IMR-90 (cell line): ENCODE measurements at regions not wholly inside any gene's neighbourhood (a gene's known extent, or its start where the extent isn't known, plus 50 kb on each side); places are given as distances from the start of the nearest gene placed in this dataset.

Source experiments
- ATAC-seq: fragments of 200-7000 bp; cut with Tn5 transposase; 2 replicates; pipeline ENCODE4 v1.9.1; 2020; ENCODE audit warnings: low read depth, mild to moderate bottlenecking, moderate library complexity
- BruUV-seq: library from RNA; stranded (reverse); fragments of 400-500 nt; replicated peaks from 2 replicates; lab custom pipeline; 2021; lab: Mats Ljungman, UMichigan
- CTCF ChIA-PET: fragments of 300-600 bp; formaldehyde crosslinking; extraction: SDS; loops from one replicate; lab custom pipeline; 2021; ENCODE audit warnings: antibody characterized with exemption; lab: Yijun Ruan, JAX
- POLR2A ChIA-PET: fragments of 300-600 bp; sonication (Branson Sonifier 250); formaldehyde crosslinking; loops from one replicate; lab custom pipeline; 2022; ENCODE audit warnings: antibody characterized with exemption; ENCODE audit not compliant: unreplicated experiment; lab: Charles Lee
- DNase-seq: peaks from one replicate; pipeline ENCODE4 v3.0.0; 2013
- H2AFZ ChIP-seq: replicated peaks from 2 replicates; pipeline ENCODE3; 2013; ENCODE audit warnings: low read length, mild to moderate bottlenecking; ENCODE audit not compliant: poor library complexity
- H2AK5ac ChIP-seq: 2 replicates; pipeline ENCODE4 v1.6.1; 2013; ENCODE audit warnings: low read depth, low read length, inconsistent platforms
- H2AK9ac ChIP-seq: replicated peaks from 2 replicates; pipeline ENCODE3; 2013; ENCODE audit warnings: mild to moderate bottlenecking, low read depth, low read length, moderate library complexity; ENCODE audit not compliant: poor library complexity
- H2BK120ac ChIP-seq: 2 replicates; pipeline ENCODE4 v1.6.1; 2013; ENCODE audit warnings: low read depth, low read length, inconsistent platforms
- H2BK15ac ChIP-seq: 3 replicates; pipeline ENCODE4 v1.6.1; 2013; ENCODE audit warnings: low read depth, low read length, inconsistent platforms
- H2BK20ac ChIP-seq: 2 replicates; pipeline ENCODE4 v1.6.1; 2013; ENCODE audit warnings: low read depth, mild to moderate bottlenecking, inconsistent platforms, low read length, moderate library complexity
- H2BK5ac ChIP-seq: 2 replicates; pipeline ENCODE4 v1.6.1; 2013; ENCODE audit warnings: mild to moderate bottlenecking, low read depth, low read length, inconsistent platforms; ENCODE audit not compliant: poor library complexity, severe bottlenecking
- H3K14ac ChIP-seq: replicated peaks from 2 replicates; pipeline ENCODE4 v1.6.1; 2013; ENCODE audit warnings: low read depth, low read length, inconsistent platforms
- H3K18ac ChIP-seq: 2 replicates; pipeline ENCODE4 v1.6.1; 2013; ENCODE audit warnings: low read depth, low read length, control low read depth
- H3K23ac ChIP-seq: 2 replicates; pipeline ENCODE4 v1.6.1; 2013; ENCODE audit warnings: low read depth, low read length, inconsistent platforms
- H3K27ac ChIP-seq: 2 replicates; pipeline ENCODE4 v1.5.1; 2013; ENCODE audit warnings: mild to moderate bottlenecking, control low read depth, low read length; ENCODE audit not compliant: insufficient read depth
- H3K27me3 ChIP-seq: 2 replicates; pipeline ENCODE4 v1.6.1; 2013; ENCODE audit warnings: low read length; ENCODE audit not compliant: control insufficient read depth, insufficient read depth
- H3K36me3 ChIP-seq: 2 replicates; pipeline ENCODE4 v1.6.1; 2013; ENCODE audit warnings: low read length, mixed read lengths; ENCODE audit not compliant: control insufficient read depth, insufficient read depth
- H3K4ac ChIP-seq: 2 replicates; pipeline ENCODE4 v1.6.1; 2013; ENCODE audit warnings: low read depth, low read length, inconsistent platforms
- H3K4me1 ChIP-seq: 2 replicates; pipeline ENCODE4 v1.6.1; 2013; ENCODE audit warnings: low read length, mixed read lengths; ENCODE audit not compliant: control insufficient read depth, insufficient read depth
- H3K4me2 ChIP-seq: 2 replicates; pipeline ENCODE4 v1.6.1; 2013; ENCODE audit warnings: low read depth, mild to moderate bottlenecking, control low read depth, low read length, moderate library complexity
- H3K4me3 ChIP-seq: 2 replicates; pipeline ENCODE4 v1.5.1; 2013; ENCODE audit warnings: low read depth, mild to moderate bottlenecking, control low read depth, low read length, moderate library complexity; ENCODE audit not compliant: insufficient read depth
- H3K56ac ChIP-seq: 2 replicates; pipeline ENCODE4 v1.6.1; 2013; ENCODE audit warnings: low read length, inconsistent platforms; ENCODE audit not compliant: insufficient read depth; ENCODE audit errors: extremely low read depth
- H3K79me1 ChIP-seq, 2 experiments: 2 replicates each; pipeline ENCODE4 v1.6.1; 2013; ENCODE audit warnings: low read length in 2 of 2, inconsistent platforms in 1 of 2, low read depth in 1 of 2
- H3K9ac ChIP-seq: 2 replicates; pipeline ENCODE4 v1.6.1; 2013; ENCODE audit warnings: low read depth, low read length, control low read depth
- H3K9me1 ChIP-seq: 2 replicates; pipeline ENCODE4 v1.6.1; 2013; ENCODE audit warnings: low read length, inconsistent platforms; ENCODE audit not compliant: insufficient read depth
- H3K9me3 ChIP-seq: 2 replicates; pipeline ENCODE4 v1.6.1; 2013; ENCODE audit warnings: low read length; ENCODE audit not compliant: control insufficient read depth, insufficient read depth
- H4K20me1 ChIP-seq: 2 replicates; pipeline ENCODE4 v1.6.1; 2013; ENCODE audit warnings: low read length, inconsistent platforms; ENCODE audit not compliant: insufficient read depth
- H4K5ac ChIP-seq: 2 replicates; pipeline ENCODE4 v1.6.1; 2013; ENCODE audit warnings: mild to moderate bottlenecking, low read depth, low read length, control low read depth
- H4K8ac ChIP-seq, 2 experiments: 2 replicates each; pipeline ENCODE4 v1.6.1; 2013; ENCODE audit warnings: low read depth in 2 of 2, low read length in 2 of 2, control low read depth in 1 of 2, inconsistent platforms in 1 of 2
- H4K91ac ChIP-seq: 2 replicates; pipeline ENCODE4 v1.6.1; 2013; ENCODE audit warnings: low read depth, low read length, inconsistent platforms; ENCODE audit not compliant: insufficient read depth
- BHLHE40 ChIP-seq: fragments of 150-350 bp; IDR thresholded peaks from 2 replicates; pipeline ENCODE4 v1.6.1; 2016; ENCODE audit warnings: mild to moderate bottlenecking, low read depth, low read length
- CHD1 ChIP-seq: IDR thresholded peaks from 2 replicates; pipeline ENCODE4 v1.6.1; 2012; ENCODE audit warnings: low read depth, low read length, improper control_type of control experiment
- CTCF ChIP-seq: conservative IDR thresholded peaks from 2 replicates; pipeline ENCODE4 v1.5.1; 2012; ENCODE audit warnings: mild to moderate bottlenecking, low read depth, low read length, improper control_type of control experiment
- FOS ChIP-seq: fragments of 150-350 bp; IDR thresholded peaks from 2 replicates; pipeline ENCODE4 v1.6.1; 2016; ENCODE audit warnings: low read depth, low read length
- MAFK ChIP-seq: IDR thresholded peaks from 2 replicates; pipeline ENCODE4 v1.6.1; 2012; ENCODE audit warnings: low read depth, low read length, improper control_type of control experiment
- MAZ ChIP-seq: IDR thresholded peaks from 2 replicates; pipeline ENCODE4 v1.6.1; 2012; ENCODE audit warnings: low read depth, mild to moderate bottlenecking, low read length, improper control_type of control experiment, moderate library complexity, borderline replicate concordance
- MXI1 ChIP-seq: IDR thresholded peaks from 2 replicates; pipeline ENCODE4 v1.6.1; 2012; ENCODE audit warnings: low read depth, mild to moderate bottlenecking, low read length, moderate library complexity, borderline replicate concordance
- NFE2L2 ChIP-seq: fragments of 150-350 bp; IDR thresholded peaks from 2 replicates; pipeline ENCODE4 v1.6.1; 2016; ENCODE audit warnings: low read depth, mild to moderate bottlenecking, low read length
- POLR2A ChIP-seq: IDR thresholded peaks from 2 replicates; pipeline ENCODE4 v1.6.1; 2012; ENCODE audit warnings: mild to moderate bottlenecking, low read depth, low read length
- RAD21 ChIP-seq: IDR thresholded peaks from 2 replicates; pipeline ENCODE4 v1.6.1; 2012; ENCODE audit warnings: low read length, improper control_type of control experiment
- RCOR1 ChIP-seq: IDR thresholded peaks from 2 replicates; pipeline ENCODE4 v1.6.1; 2012; ENCODE audit warnings: mild to moderate bottlenecking, low read length, improper control_type of control experiment; ENCODE audit not compliant: insufficient replicate concordance
- RFX5 ChIP-seq: IDR thresholded peaks from 2 replicates; pipeline ENCODE4 v1.8.0; 2012; ENCODE audit warnings: low read depth, mild to moderate bottlenecking, low read length, moderate library complexity
- SMC3 ChIP-seq: fragments of 150-350 bp; IDR thresholded peaks from 2 replicates; pipeline ENCODE4 v1.6.1; 2016; ENCODE audit warnings: low read depth, mild to moderate bottlenecking, antibody characterized with exemption, low read length, moderate library complexity
- USF2 ChIP-seq: fragments of 150-350 bp; IDR thresholded peaks from 2 replicates; pipeline ENCODE4 v1.6.1; 2017; ENCODE audit warnings: mild to moderate bottlenecking, antibody characterized with exemption, low read length, low read depth
- WGBS, 2 experiments: methylation state at CpG; one replicate each; pipeline versions ENCODE4 v1.1.5 to v1.1.7; 2013; ENCODE audit warnings: missing lambda C conversion rate in 2 of 2; ENCODE audit not compliant: insufficient read length in 1 of 2; ENCODE audit errors: extremely low coverage in 2 of 2; 5-methylcytosine and 5-hydroxymethylcytosine counted together
- dilution Hi-C: fragments of 300-500 bp; cut with HindIII; formaldehyde crosslinking; loops from one replicate; pipeline ENCODE4 v1.14.3; 2018; ENCODE audit warnings: low sequenced_read_pairs; ENCODE audit not compliant: unreplicated experiment
- in situ Hi-C: fragments of 300-500 bp; cut with MboI; formaldehyde crosslinking; loops from 3 replicates; pipeline ENCODE4 v1.14.3; 2019; ENCODE audit warnings: low sequenced_read_pairs, inconsistent platforms, mixed read lengths
- intact Hi-C: fragments of 100-400 bp; cut with micrococcal nuclease; formaldehyde crosslinking; loops from 2 replicates; pipeline ENCODE4 v1.10.0; 2022

GRCh38 chr10:58070956-58071355, 196.7 kb downstream of the IPMK start:
- Histone ChIP-seq H3K4me3 (no peak overlapping the region), H3K27ac (no peak overlapping the region), H3K4ac (no peak overlapping the region), H3K23ac (no peak overlapping the region), H4K8ac (no peak overlapping the region), H3K14ac (no peak overlapping the region), H3K9me3 (no peaks in the 10 kb centered on the region), H3K9ac (no peak overlapping the region), H3K9me1 (no peaks in the 10 kb centered on the region), H2BK5ac (no peak overlapping the region), H4K20me1 (no peaks in the 10 kb centered on the region), H4K5ac (no peak overlapping the region), H2BK20ac (no peak overlapping the region), H3K18ac (no peak overlapping the region), H2AFZ (no peak overlapping the region), H3K56ac (no peak overlapping the region), H3K79me1 (no peaks in the 10 kb centered on the region), H2BK15ac (no peak overlapping the region), H3K4me1 (no peaks in the 10 kb centered on the region), H3K36me3 (no peaks in the 10 kb centered on the region), H2BK120ac (no peak overlapping the region), H2AK5ac (no peak overlapping the region), H3K27me3 (peaks cover 2% of the 10 kb centered on the region; the same call in 1 of the 2 replicates), H2AK9ac (no peak overlapping the region), H3K4me2 (no peak overlapping the region), H4K91ac (no peak overlapping the region)
- TF ChIP-seq POLR2A (no peak), RFX5 (no peak), USF2 (no peak), RCOR1 (no peak), SMC3 (no peak), FOS (no peak), MAZ (no peak), MXI1 (no peak), MAFK (no peak), RAD21 (no peak), NFE2L2 (no peak), CTCF (no peak), BHLHE40 (no peak), CHD1 (no peak)
- dilution Hi-C loops: no loop called here
- BruUV-seq: no TSS peak
- ChIA-PET CTCF (no interaction called here), POLR2A (no interaction called here)
- no peak for ATAC-seq
- intact Hi-C loops: no loop called here
- no peak for DNase-seq
- 80% methylated on average over 1 of the region's 6 CpGs; no CpG with 5 or more reads in 1 of the 2 experiments for WGBS, 2 experiments
- in situ Hi-C loops: loop anchor here (25.0 kb wide), 1 partner anchor 359 kb away; no protein-coding TSS in a partner anchor
